IMR-90 (cell line): ENCODE measurements at regions not wholly inside any gene's neighbourhood (a gene's known extent, or its start where the extent isn't known, plus 50 kb on each side); places are given as distances from the start of the nearest gene placed in this dataset.
A peak's percentile ranks its signal among the peaks of the same experiment; 100 is the strongest.

Source experiments
- ATAC-seq: fragments of 200-7000 bp; cut with Tn5 transposase; 2 replicates; pipeline ENCODE4 v1.9.1; 2020; ENCODE audit warnings: low read depth, mild to moderate bottlenecking, moderate library complexity
- BruUV-seq: library from RNA; stranded (reverse); fragments of 400-500 nt; replicated peaks from 2 replicates; lab custom pipeline; 2021; lab: Mats Ljungman, UMichigan
- CTCF ChIA-PET: fragments of 300-600 bp; formaldehyde crosslinking; extraction: SDS; loops from one replicate; lab custom pipeline; 2021; ENCODE audit warnings: antibody characterized with exemption; lab: Yijun Ruan, JAX
- POLR2A ChIA-PET: fragments of 300-600 bp; sonication (Branson Sonifier 250); formaldehyde crosslinking; loops from one replicate; lab custom pipeline; 2022; ENCODE audit warnings: antibody characterized with exemption; ENCODE audit not compliant: unreplicated experiment; lab: Charles Lee
- DNase-seq: peaks from one replicate; pipeline ENCODE4 v3.0.0; 2013
- H2AFZ ChIP-seq: replicated peaks from 2 replicates; pipeline ENCODE3; 2013; ENCODE audit warnings: low read length, mild to moderate bottlenecking; ENCODE audit not compliant: poor library complexity
- H2AK5ac ChIP-seq: 2 replicates; pipeline ENCODE4 v1.6.1; 2013; ENCODE audit warnings: low read depth, low read length, inconsistent platforms
- H2AK9ac ChIP-seq: replicated peaks from 2 replicates; pipeline ENCODE3; 2013; ENCODE audit warnings: mild to moderate bottlenecking, low read depth, low read length, moderate library complexity; ENCODE audit not compliant: poor library complexity
- H2BK120ac ChIP-seq: 2 replicates; pipeline ENCODE4 v1.6.1; 2013; ENCODE audit warnings: low read depth, low read length, inconsistent platforms
- H2BK15ac ChIP-seq: 3 replicates; pipeline ENCODE4 v1.6.1; 2013; ENCODE audit warnings: low read depth, low read length, inconsistent platforms
- H2BK20ac ChIP-seq: 2 replicates; pipeline ENCODE4 v1.6.1; 2013; ENCODE audit warnings: low read depth, mild to moderate bottlenecking, inconsistent platforms, low read length, moderate library complexity
- H2BK5ac ChIP-seq: 2 replicates; pipeline ENCODE4 v1.6.1; 2013; ENCODE audit warnings: mild to moderate bottlenecking, low read depth, low read length, inconsistent platforms; ENCODE audit not compliant: poor library complexity, severe bottlenecking
- H3K14ac ChIP-seq: replicated peaks from 2 replicates; pipeline ENCODE4 v1.6.1; 2013; ENCODE audit warnings: low read depth, low read length, inconsistent platforms
- H3K18ac ChIP-seq: 2 replicates; pipeline ENCODE4 v1.6.1; 2013; ENCODE audit warnings: low read depth, low read length, control low read depth
- H3K23ac ChIP-seq: 2 replicates; pipeline ENCODE4 v1.6.1; 2013; ENCODE audit warnings: low read depth, low read length, inconsistent platforms
- H3K27ac ChIP-seq: 2 replicates; pipeline ENCODE4 v1.5.1; 2013; ENCODE audit warnings: mild to moderate bottlenecking, control low read depth, low read length; ENCODE audit not compliant: insufficient read depth
- H3K27me3 ChIP-seq: 2 replicates; pipeline ENCODE4 v1.6.1; 2013; ENCODE audit warnings: low read length; ENCODE audit not compliant: control insufficient read depth, insufficient read depth
- H3K36me3 ChIP-seq: 2 replicates; pipeline ENCODE4 v1.6.1; 2013; ENCODE audit warnings: low read length, mixed read lengths; ENCODE audit not compliant: control insufficient read depth, insufficient read depth
- H3K4ac ChIP-seq: 2 replicates; pipeline ENCODE4 v1.6.1; 2013; ENCODE audit warnings: low read depth, low read length, inconsistent platforms
- H3K4me1 ChIP-seq: 2 replicates; pipeline ENCODE4 v1.6.1; 2013; ENCODE audit warnings: low read length, mixed read lengths; ENCODE audit not compliant: control insufficient read depth, insufficient read depth
- H3K4me2 ChIP-seq: 2 replicates; pipeline ENCODE4 v1.6.1; 2013; ENCODE audit warnings: low read depth, mild to moderate bottlenecking, control low read depth, low read length, moderate library complexity
- H3K4me3 ChIP-seq: 2 replicates; pipeline ENCODE4 v1.5.1; 2013; ENCODE audit warnings: low read depth, mild to moderate bottlenecking, control low read depth, low read length, moderate library complexity; ENCODE audit not compliant: insufficient read depth
- H3K56ac ChIP-seq: 2 replicates; pipeline ENCODE4 v1.6.1; 2013; ENCODE audit warnings: low read length, inconsistent platforms; ENCODE audit not compliant: insufficient read depth; ENCODE audit errors: extremely low read depth
- H3K79me1 ChIP-seq, 2 experiments: 2 replicates each; pipeline ENCODE4 v1.6.1; 2013; ENCODE audit warnings: low read length in 2 of 2, inconsistent platforms in 1 of 2, low read depth in 1 of 2
- H3K9ac ChIP-seq: 2 replicates; pipeline ENCODE4 v1.6.1; 2013; ENCODE audit warnings: low read depth, low read length, control low read depth
- H3K9me1 ChIP-seq: 2 replicates; pipeline ENCODE4 v1.6.1; 2013; ENCODE audit warnings: low read length, inconsistent platforms; ENCODE audit not compliant: insufficient read depth
- H3K9me3 ChIP-seq: 2 replicates; pipeline ENCODE4 v1.6.1; 2013; ENCODE audit warnings: low read length; ENCODE audit not compliant: control insufficient read depth, insufficient read depth
- H4K20me1 ChIP-seq: 2 replicates; pipeline ENCODE4 v1.6.1; 2013; ENCODE audit warnings: low read length, inconsistent platforms; ENCODE audit not compliant: insufficient read depth
- H4K5ac ChIP-seq: 2 replicates; pipeline ENCODE4 v1.6.1; 2013; ENCODE audit warnings: mild to moderate bottlenecking, low read depth, low read length, control low read depth
- H4K8ac ChIP-seq, 2 experiments: 2 replicates each; pipeline ENCODE4 v1.6.1; 2013; ENCODE audit warnings: low read depth in 2 of 2, low read length in 2 of 2, control low read depth in 1 of 2, inconsistent platforms in 1 of 2
- H4K91ac ChIP-seq: 2 replicates; pipeline ENCODE4 v1.6.1; 2013; ENCODE audit warnings: low read depth, low read length, inconsistent platforms; ENCODE audit not compliant: insufficient read depth
- BHLHE40 ChIP-seq: fragments of 150-350 bp; IDR thresholded peaks from 2 replicates; pipeline ENCODE4 v1.6.1; 2016; ENCODE audit warnings: mild to moderate bottlenecking, low read depth, low read length
- CEBPB ChIP-seq: IDR thresholded peaks from 2 replicates; pipeline ENCODE4 v1.6.1; 2012; ENCODE audit warnings: low read depth, low read length, improper control_type of control experiment
- POLR2A ChIP-seq: IDR thresholded peaks from 2 replicates; pipeline ENCODE4 v1.6.1; 2012; ENCODE audit warnings: mild to moderate bottlenecking, low read depth, low read length
- WGBS, 2 experiments: methylation state at CpG; one replicate each; pipeline versions ENCODE4 v1.1.5 to v1.1.7; 2013; ENCODE audit warnings: missing lambda C conversion rate in 2 of 2; ENCODE audit not compliant: insufficient read length in 1 of 2; ENCODE audit errors: extremely low coverage in 2 of 2; 5-methylcytosine and 5-hydroxymethylcytosine counted together
- dilution Hi-C: fragments of 300-500 bp; cut with HindIII; formaldehyde crosslinking; loops from one replicate; pipeline ENCODE4 v1.14.3; 2018; ENCODE audit warnings: low sequenced_read_pairs; ENCODE audit not compliant: unreplicated experiment
- in situ Hi-C: fragments of 300-500 bp; cut with MboI; formaldehyde crosslinking; loops from 3 replicates; pipeline ENCODE4 v1.14.3; 2019; ENCODE audit warnings: low sequenced_read_pairs, inconsistent platforms, mixed read lengths
- intact Hi-C: fragments of 100-400 bp; cut with micrococcal nuclease; formaldehyde crosslinking; loops from 2 replicates; pipeline ENCODE4 v1.10.0; 2022

DNA sequence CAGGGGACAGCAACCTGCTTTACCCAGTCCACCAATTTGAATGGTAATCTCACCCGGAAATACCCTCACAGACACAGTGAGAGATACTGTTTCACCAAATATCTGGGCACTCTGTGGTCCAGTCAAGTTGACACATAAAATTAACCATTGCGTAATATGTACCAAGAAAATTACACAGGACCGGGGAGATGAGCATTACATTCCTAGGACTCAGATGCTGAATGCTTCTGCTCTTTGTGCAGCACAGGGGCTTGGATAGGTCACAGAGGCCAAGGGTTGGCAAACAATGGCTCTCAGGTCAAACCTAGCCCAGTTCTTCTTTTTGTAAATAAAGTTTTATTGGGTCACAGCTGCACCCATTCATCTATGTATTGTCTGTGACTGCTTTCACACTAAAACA is 557.2 kb downstream of the MN1 start:
- no peaks in the 10 kb centered on the region for H4K20me1 ChIP-seq
- no peak for DNase-seq
- no peak for ATAC-seq
- H3K9me1 ChIP-seq, result 0 out of 2 replicates have a peak, but pooled peaks cover 6% of the 10 kb centered on the region
- H2BK5ac ChIP-seq, result no peak overlapping the region
- no peak overlapping the region for H3K56ac ChIP-seq
- no peak overlapping the region for H4K8ac ChIP-seq
- peaks cover 4% of the 10 kb centered on the region for H3K4me1 ChIP-seq
- WGBS, 2 experiments, result no CpG with 5 or more reads among the region's 3 CpGs
- H3K23ac ChIP-seq, result no peak overlapping the region
- BruUV-seq, result no TSS peak
- H2AK9ac ChIP-seq, result no peak overlapping the region
- peaks cover 10% of the 10 kb centered on the region for H3K27me3 ChIP-seq
- no peak overlapping the region for H3K9ac ChIP-seq
- peaks cover 5% of the 10 kb centered on the region for H3K9me3 ChIP-seq
- POLR2A ChIA-PET, result no interaction called here
- H3K36me3 ChIP-seq, result no peaks in the 10 kb centered on the region
- intact Hi-C loops (no loop called here), in situ Hi-C loops (no loop called here), dilution Hi-C loops (no loop called here)
- H2AFZ ChIP-seq, result no peak overlapping the region
- H2BK15ac ChIP-seq, result no peak overlapping the region
- H2BK20ac ChIP-seq, result no peak overlapping the region
- no peak overlapping the region for H3K18ac ChIP-seq
- no peak overlapping the region for H2BK120ac ChIP-seq
- H3K4me3 ChIP-seq, result no peak overlapping the region
- H4K5ac ChIP-seq, result no peak overlapping the region
- CTCF ChIA-PET, result no interaction called here
- no peak overlapping the region for H2AK5ac ChIP-seq
- H4K91ac ChIP-seq, result no peak overlapping the region
- no peak overlapping the region for H3K14ac ChIP-seq
- no peak overlapping the region for H3K4ac ChIP-seq
- no peaks in the 10 kb centered on the region for H3K79me1 ChIP-seq
- no peak overlapping the region for H3K27ac ChIP-seq
- H3K4me2 ChIP-seq, result no peak overlapping the region
- no peak for TF ChIP-seq BHLHE40
- no peak for TF ChIP-seq POLR2A
- peak; percentile 92 for TF ChIP-seq CEBPB
